ENCODE measurements at regions not wholly inside any gene's neighbourhood (a gene's known extent, or its start where the extent isn't known, plus 50 kb on each side); places are given as distances from the start of the nearest gene placed in this dataset.

DNA sequence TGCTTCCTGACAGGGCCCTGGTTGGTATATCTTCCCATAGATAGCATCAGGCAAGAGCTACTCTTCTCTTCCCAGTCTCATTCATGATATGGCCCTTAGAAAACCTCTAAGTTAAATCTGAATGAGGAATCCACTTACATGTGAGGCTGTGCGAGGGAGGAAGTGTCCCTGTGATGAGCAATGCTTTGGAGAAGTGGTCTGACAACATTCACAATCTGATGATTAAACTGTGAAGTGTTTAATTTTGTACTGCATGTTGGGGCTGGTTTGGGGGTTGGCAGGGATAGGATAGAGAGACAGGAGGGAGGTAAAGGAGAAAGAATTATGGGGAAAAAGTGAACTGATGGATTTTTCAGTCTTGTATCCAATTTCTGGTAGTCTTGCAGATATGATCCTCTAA is 421.2 kb upstream of the DAB1 start:
- in situ Hi-C loops (cut with HindIII; ENCODE audit: low pct_ligation_motif_present, low pct_unique_long_range_greater_than_20kb, low sequenced_read_pairs) = no loop called here
- no peak for DNase-seq

DNA sequence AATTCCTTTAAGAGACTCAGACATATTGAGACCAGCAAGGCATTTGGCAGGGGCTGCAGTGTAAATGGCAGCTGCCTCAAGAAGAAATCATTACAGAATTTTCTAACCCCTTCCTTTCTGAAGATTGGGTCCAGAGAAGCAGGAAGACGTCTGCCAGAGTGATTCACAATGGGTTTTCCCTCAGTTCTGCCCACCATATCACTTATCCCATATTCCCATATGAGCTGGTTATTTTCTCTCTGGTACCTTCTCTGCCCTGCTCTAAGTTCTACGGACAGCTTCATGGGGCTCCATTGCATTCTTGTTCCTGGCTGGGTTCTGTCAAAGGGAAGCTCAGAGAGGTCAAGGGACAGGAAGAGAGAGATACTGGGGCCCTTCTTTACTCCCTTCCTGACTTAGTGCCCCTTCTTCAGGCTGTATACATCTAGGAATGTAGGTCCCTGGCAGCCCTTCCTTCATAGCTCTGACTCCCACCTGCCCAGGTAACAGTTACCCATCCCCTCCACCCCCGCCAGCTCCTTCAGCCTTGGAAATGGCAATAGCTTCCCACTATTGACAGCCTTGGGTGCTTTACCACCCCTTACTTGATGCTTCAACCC is 420.6 kb upstream of the DAB1 start:
- no peak for DNase-seq
- in situ Hi-C loops (cut with HindIII; ENCODE audit: low pct_ligation_motif_present, low pct_unique_long_range_greater_than_20kb, low sequenced_read_pairs) = no loop called here

DNA sequence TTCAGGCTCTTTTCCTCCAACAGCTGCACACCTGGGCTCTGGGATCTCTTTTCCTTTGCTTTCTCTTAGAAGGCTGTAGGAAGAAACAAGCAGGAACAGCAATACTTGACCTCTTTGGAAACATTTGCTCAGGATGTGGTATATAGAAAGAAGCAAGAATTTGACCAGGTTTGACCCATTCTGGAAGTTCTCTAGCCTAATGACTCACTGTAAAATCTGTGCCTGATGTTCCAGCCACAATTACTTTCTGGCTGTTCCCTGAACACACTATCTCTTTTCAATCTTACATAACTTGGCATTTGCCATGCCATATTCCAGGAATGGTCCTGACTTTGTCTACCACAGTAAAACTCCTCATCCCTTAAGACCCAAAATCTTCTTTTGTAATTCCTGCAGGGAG is 419.9 kb upstream of the DAB1 start:
- in situ Hi-C loops (cut with HindIII; ENCODE audit: low pct_ligation_motif_present, low pct_unique_long_range_greater_than_20kb, low sequenced_read_pairs) = no loop called here
- DNase-seq = no peak

DNA sequence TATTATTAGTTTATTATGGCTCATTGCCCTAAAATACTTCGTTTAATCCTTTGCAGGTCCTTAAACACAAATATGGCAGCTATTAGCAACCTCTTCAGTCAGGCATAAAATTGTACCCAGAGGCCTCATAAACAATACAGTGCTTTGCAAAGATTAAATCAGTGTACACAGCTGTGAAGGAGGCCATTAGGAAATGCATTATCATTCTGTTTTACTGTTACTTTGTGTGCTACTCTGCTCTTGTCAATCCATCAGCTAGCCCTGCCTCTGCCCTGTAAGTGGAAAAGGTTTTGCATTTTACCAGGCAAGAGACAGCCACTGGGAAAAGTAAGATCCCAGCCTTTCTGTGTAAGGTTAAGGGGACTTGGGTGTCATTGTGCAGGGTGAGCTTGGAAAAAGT is 415.7 kb upstream of the DAB1 start:
- no peak for DNase-seq
- in situ Hi-C loops (cut with HindIII; ENCODE audit: low pct_ligation_motif_present, low pct_unique_long_range_greater_than_20kb, low sequenced_read_pairs) = no loop called here

DNA sequence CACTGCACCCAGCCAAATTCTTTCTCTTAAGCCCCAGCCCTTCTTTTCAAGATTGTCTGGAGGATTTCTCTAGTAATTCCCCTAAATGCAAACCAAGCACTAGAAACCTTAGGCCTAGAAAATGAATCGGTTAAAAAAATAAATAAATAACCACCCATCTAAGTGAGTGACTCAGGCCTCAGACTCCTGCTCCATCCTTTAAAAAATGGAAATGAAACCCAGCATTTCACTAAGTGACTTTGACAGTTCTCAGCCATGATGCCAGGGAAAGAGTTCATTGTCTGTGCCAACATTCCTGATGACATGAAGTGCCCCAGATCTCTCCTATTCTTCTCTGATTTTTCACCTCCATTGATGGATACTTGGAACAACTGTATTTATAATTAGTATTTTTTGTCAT is 415.2 kb upstream of the DAB1 start:
- DNase-seq = no peak
- in situ Hi-C loops (cut with HindIII; ENCODE audit: low pct_ligation_motif_present, low pct_unique_long_range_greater_than_20kb, low sequenced_read_pairs) = no loop called here

DNA sequence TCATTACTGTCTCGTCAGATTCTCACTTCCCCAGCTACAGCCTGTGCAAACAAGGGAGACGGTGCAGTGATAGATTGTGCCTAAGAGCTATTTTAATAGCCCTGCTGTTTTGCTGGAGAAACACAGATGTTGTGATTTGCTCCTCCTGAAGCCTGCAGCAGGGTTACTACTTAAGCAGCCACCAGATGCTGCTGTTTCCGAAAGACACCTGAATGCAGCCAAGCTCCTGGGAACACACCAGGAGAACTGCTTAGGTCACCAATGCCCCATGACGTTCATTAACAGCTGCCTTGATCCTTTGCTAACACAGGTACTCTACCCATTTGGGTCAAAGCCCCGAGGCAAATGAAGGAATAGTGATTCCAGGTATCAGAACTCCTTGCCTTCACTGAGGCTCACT is 411.8 kb upstream of the DAB1 start:
- in situ Hi-C loops (cut with HindIII; ENCODE audit: low pct_ligation_motif_present, low pct_unique_long_range_greater_than_20kb, low sequenced_read_pairs) = no loop called here
- DNase-seq = no peak

DNA sequence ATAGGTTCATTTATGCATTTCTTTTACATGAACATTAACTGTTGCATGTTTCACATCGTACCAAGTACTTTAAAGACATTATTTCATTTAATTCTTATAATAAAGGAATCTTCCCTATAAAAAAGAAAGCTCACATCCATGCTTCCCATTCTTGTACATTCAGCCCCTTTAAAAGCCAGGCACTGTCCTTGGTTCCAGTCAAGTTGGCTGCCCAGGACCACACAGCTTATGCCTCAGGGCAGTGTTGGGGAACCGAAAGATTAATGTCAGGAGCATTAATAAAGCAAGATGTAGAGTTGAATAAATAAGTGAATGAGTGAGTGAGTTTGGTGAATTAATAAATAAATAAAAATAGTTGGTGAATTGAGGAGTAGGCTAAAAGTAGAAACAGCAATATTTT is 409.4 kb upstream of the DAB1 start:
- in situ Hi-C loops (cut with HindIII; ENCODE audit: low pct_ligation_motif_present, low pct_unique_long_range_greater_than_20kb, low sequenced_read_pairs) = no loop called here

DNA sequence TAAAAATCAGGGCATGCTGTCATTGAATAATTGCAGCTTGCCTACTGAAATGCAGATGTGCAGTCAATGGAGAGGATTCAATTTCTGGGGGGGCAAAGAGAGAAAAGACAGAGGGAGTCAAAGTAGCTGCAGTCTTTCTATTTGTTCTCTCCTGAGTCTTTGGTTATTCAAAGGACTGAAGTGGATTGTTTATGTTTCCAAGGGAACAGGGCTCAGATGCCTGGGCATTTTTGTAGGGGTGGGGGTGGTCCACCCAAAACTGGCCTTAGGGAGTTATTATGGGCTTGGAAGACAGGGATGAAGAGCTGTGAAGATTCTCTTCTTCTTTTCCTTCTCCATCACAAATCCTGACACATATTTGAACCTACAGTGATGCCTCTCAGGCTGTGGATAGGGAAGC is 408.8 kb upstream of the DAB1 start:
- DNase-seq = no peak
- in situ Hi-C loops (cut with HindIII; ENCODE audit: low pct_ligation_motif_present, low pct_unique_long_range_greater_than_20kb, low sequenced_read_pairs) = no loop called here

More for the DNA sequence above, 409.4 kb upstream of the DAB1 start:
- DNase-seq = no peak

DNA sequence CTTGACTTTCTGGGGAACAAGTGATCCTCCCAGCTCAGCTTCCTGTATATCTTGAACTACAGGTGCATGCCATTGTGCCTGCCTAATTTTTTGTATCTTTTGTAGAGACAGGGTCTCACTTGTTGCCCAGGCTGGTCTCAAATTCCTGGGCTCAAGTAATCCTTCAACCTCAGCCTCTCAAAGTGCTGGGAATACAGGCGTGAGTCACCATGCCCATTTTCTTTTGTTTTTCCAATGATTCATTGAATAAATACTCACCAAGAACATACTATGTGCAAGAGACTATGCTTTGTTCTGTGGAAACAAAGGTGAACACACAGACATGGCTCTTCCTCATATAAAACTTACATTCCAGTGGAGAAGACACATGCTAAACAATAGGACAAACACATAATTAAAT is 407.8 kb upstream of the DAB1 start:
- in situ Hi-C loops (cut with HindIII; ENCODE audit: low pct_ligation_motif_present, low pct_unique_long_range_greater_than_20kb, low sequenced_read_pairs) = no loop called here
- peak; percentile 2 for DNase-seq

DNA sequence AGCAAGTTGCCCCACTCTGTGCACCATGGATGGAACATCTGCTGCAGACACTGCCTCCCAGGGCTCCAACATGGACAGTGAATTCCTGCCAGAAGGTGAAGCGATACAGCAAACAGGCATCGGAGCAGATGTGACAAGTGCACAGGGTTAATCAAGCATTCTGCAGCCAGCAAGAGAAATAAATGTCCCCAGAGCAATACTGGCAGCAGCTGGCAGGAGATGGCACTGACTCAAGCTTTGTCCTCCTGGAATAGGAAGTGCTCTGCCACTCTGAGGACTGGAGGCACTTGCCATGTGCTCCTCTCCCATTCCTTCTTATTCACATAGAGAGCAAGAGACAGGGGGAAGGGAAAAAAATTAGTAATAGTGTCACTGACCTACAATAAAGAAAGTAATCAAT is 402.7 kb upstream of the DAB1 start:
- in situ Hi-C loops (cut with HindIII; ENCODE audit: low pct_ligation_motif_present, low pct_unique_long_range_greater_than_20kb, low sequenced_read_pairs) = no loop called here
- no peak for DNase-seq

DNA sequence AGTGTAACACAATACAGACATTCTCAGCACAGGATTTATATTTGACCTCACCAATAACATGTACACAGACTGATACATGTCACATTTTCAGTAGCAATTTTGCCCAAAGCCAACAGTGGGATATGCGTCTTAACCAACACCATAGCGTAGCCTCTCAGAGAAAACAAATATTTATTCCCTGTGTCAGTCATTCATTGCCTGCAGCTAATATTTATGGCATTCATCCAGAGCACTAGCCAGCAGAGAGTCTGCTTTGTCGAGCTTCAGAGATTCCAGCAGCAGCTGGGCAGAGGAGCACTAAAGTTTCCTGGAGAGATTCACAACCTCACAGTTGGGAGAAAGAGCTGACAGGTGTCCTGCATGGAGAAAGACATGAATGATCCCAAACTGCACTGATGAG is 400.7 kb upstream of the DAB1 start:
- no peak for DNase-seq
- in situ Hi-C loops (cut with HindIII; ENCODE audit: low pct_ligation_motif_present, low pct_unique_long_range_greater_than_20kb, low sequenced_read_pairs) = no loop called here

DNA sequence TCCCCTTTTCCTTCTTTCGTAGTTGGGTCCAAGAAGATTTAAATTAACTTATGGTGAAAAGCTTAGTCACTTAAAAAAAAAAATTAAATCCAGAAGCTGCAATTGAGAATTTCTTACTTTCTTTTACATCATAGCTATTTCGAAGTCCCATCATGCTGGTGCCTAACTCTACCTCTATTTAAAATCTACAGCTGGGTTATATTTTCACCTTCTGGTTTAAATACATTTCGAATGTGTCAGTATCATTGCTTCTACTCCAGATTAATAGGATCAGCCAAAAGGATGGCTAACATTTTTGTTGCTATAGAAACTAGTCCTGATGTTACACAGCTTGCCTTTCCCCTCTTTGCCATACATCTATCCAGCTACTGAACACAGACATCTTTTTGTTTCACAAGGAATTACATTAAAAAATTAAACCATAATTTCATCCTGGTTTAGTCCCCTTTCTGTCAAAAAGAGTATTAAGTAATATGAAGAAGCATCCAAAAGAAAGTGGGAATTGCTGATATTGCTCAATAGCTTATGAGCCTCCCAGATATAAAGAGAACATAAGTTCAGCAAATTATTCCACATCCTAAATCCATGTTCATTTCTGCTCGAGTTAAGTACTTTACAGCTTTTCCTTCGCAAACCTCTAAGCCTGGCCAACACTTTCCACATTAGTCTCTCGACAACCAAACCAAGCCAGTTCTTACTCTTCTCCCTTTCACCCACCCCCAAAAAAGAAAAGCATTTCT is 396.7 kb upstream of the DAB1 start:
- DNase-seq = no peak
- in situ Hi-C loops (cut with HindIII; ENCODE audit: low pct_ligation_motif_present, low pct_unique_long_range_greater_than_20kb, low sequenced_read_pairs) = no loop called here

DNA sequence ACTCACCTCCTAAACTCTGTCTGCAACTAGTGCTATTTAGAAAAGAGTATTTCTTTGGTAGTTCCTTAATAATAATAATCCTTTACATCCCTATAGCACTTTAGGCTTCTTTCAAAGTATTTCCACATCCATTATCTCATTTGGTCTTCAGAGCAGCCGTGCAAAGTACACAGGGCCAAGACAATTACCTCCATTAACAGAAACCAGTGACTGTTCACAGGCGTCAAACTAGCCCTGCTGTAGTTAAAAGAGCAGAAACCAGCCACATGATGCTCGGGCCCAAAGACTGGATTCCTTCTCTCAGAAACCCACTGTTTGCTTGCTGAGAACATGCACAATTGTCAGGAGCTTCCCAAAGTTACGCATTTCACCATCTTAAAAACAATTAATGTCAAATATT is 396.0 kb upstream of the DAB1 start:
- DNase-seq = no peak
- in situ Hi-C loops (cut with HindIII; ENCODE audit: low pct_ligation_motif_present, low pct_unique_long_range_greater_than_20kb, low sequenced_read_pairs) = no loop called here

DNA sequence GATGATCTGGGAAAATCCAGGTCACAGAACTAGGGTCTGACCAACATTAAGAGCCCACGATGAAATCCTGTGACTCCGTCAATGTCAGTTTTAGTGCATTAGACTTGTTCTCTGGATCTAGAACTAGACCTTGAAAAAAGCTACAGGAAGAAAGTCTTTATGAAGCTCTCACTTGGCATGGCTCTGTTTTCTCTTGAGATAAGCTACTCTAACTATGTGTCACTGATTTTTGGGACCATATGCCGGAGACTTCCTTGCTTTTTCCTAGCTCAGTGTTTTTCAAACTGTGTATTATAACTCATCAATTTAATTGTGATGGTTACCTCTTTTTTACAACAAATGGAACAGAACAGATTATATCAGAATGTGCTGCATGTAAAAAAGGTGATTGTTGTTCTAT is 379.7 kb upstream of the DAB1 start:
- in situ Hi-C loops (cut with HindIII; ENCODE audit: low pct_ligation_motif_present, low pct_unique_long_range_greater_than_20kb, low sequenced_read_pairs) = no loop called here
- no peak for DNase-seq

DNA sequence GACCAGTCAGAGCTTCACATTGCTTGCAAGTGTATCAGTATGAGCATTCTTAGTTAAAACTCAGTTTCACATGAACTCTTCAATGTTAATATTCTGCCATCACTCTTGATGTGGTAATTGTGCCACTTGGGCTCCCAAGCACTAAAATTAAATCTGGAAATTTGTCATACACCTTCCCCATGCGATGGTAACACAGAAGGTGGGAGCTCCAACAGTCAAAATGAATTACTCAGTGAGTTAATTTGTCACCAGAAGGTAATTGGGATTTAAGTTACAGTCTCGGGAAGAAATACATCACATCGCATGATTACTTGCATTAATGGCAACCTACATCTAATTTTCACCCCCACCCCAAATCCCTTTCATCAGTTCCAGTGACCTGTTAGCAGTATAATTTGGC is 376.5 kb upstream of the DAB1 start:
- no peak for DNase-seq
- in situ Hi-C loops (cut with HindIII; ENCODE audit: low pct_ligation_motif_present, low pct_unique_long_range_greater_than_20kb, low sequenced_read_pairs) = no loop called here

DNA sequence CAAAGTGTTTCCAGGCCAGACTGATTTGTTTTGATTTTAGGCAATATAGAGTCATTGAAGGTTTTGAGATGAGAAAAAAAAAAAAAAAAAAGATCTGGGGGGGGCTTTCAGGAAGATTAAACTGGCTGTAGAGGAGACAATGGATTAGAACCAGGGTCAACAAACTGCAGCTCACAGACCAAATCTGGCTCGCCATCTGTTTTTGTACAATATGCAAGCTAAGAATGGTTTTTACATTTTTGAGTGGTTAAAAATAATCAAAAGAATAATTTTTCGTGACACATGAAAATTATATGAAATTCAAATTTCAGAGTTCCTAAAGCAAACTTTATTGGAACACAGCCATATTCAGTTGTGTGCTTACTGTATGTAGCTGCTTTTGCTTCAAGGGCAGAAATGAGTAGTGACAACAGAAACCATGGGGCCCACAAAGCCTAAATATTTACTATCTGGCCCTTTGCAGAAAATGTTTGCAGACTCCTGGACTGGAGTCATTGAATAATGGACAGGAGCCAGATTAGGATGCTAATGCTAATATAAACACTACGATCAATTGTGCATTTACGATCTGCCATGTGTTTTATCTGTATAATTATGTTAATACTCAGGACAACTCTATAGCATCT is 375.7 kb upstream of the DAB1 start:
- in situ Hi-C loops (cut with HindIII; ENCODE audit: low pct_ligation_motif_present, low pct_unique_long_range_greater_than_20kb, low sequenced_read_pairs) = no loop called here
- no peak for DNase-seq

DNA sequence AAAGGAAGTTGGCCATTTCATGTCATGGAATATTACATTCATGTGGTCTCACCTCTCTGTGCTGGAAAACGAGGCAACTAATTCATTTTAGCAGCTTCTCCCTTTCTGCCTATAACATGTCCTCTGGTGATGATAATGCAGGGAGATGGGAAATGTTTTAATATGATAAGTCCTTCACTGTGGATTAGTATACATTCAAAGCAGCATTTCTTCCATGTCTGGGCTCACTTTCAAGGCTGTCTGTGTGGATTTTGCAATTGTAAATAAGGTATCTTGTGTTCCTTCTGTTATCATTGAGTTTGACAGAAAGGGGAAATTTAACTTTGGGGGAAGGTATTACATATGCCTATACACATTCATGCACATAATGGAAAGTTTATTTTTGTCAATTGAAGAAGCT is 374.7 kb upstream of the DAB1 start:
- DNase-seq = no peak
- in situ Hi-C loops (cut with HindIII; ENCODE audit: low pct_ligation_motif_present, low pct_unique_long_range_greater_than_20kb, low sequenced_read_pairs) = no loop called here

DNA sequence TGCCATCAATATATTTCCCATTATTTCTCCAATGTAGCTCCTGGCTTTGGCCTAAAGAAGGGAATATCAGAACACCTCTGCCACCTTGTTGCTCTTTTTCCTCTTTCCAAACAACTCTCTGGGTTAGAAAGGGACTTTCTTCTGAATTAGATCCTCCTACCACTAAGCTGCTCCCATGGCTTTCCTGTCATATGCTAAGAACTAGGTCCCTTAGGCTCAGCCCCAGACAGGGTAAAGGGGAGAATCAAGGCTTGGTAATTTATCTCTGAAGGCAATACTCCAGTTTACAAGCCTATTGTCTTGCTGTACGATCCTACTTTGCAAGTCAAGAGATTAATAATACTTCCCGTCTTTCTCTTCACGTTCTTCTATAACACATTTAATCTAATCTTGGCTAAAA is 373.2 kb upstream of the DAB1 start:
- no peak for DNase-seq
- in situ Hi-C loops (cut with HindIII; ENCODE audit: low pct_ligation_motif_present, low pct_unique_long_range_greater_than_20kb, low sequenced_read_pairs) = no loop called here

DNA sequence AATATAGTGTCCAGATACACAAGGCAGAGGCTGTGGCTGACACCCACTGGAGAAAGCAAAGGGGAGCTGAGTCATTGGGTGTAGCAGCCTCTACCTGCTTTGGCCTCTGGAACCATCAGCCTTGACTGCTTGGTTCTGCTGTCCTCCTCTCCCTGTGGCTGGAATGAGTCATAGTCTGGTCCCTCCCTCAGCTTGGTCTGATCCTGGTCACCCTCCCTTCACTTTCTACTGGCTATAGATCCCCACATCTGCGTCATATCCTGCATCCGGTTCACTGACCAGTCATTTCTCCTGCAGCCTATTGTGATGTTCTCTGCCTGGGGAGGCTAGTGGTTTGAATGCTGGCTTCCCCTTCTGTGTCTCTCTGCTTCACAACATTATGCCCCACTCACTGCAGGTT is 372.8 kb upstream of the DAB1 start:
- in situ Hi-C loops (cut with HindIII; ENCODE audit: low pct_ligation_motif_present, low pct_unique_long_range_greater_than_20kb, low sequenced_read_pairs) = no loop called here
- no peak for DNase-seq

DNA sequence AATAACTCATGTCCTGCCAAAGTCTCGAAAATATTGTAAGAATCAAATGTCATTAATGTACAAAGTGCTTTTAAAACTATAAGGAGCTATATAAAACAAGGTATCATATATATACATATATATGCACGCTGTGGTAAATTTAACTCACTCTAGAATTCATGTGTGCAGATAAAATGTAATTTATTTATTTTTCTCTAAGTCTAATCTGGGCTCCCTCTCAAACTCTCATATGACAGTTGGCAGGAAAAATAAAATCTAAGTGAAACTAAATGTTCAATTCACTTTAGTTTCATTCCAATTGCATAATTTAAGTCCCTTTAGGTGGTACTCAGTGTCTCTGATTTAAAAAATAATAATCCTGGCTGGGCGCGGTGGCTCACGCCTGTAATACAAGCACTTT is 372.0 kb upstream of the DAB1 start:
- in situ Hi-C loops (cut with HindIII; ENCODE audit: low pct_ligation_motif_present, low pct_unique_long_range_greater_than_20kb, low sequenced_read_pairs) = no loop called here
- DNase-seq = no peak
